CD14-positive monocyte (primary cell): ENCODE measurements at regions not wholly inside any gene's neighbourhood (a gene's known extent, or its start where the extent isn't known, plus 50 kb on each side); places are given as distances from the start of the nearest gene placed in this dataset.

Experiments
- DNase-seq, 3 donors: peaks; one replicate each; pipeline ENCODE4 v3.0.0-alpha.2; 2011 to 2022
- H2AFZ ChIP-seq: 2 replicates; pipeline ENCODE4 v1.6.0; 2012; ENCODE audit warnings: mild to moderate bottlenecking, low read depth, low read length, inconsistent platforms; ENCODE audit not compliant: insufficient read depth, poor library complexity, severe bottlenecking
- H3K27ac ChIP-seq, 2 donors: 1 replicate in 1 of 2; 2 replicates in 1 of 2; pipeline ENCODE4 v1.5.1; 2012 to 2013; ENCODE audit warnings: low read length in 2 of 2, control low read depth in 1 of 2, inconsistent platforms in 1 of 2, low read depth in 1 of 2, mild to moderate bottlenecking in 1 of 2
- H3K27me3 ChIP-seq, 2 donors: one replicate each; pipeline versions ENCODE4 v1.6.0 to v1.6.1; 2011 to 2013; ENCODE audit warnings: low read length in 2 of 2; ENCODE audit not compliant: control insufficient read depth in 2 of 2, insufficient read depth in 2 of 2
- H3K36me3 ChIP-seq, 2 donors: replicated peaks in 1 of 2; 1 replicate in 1 of 2; 2 replicates in 1 of 2; pipeline versions ENCODE4 v1.5.1 to v1.6.1; 2012 to 2013; ENCODE audit warnings: low read length in 2 of 2, control low read depth in 1 of 2, inconsistent platforms in 1 of 2, mild to moderate bottlenecking in 1 of 2; ENCODE audit not compliant: insufficient read depth in 2 of 2, control insufficient read depth in 1 of 2
- H3K4me1 ChIP-seq, 2 donors: 1 replicate in 1 of 2; 2 replicates in 1 of 2; pipeline versions ENCODE4 v1.5.1 to v1.6.1; 2012 to 2013; ENCODE audit warnings: low read length in 2 of 2, control low read depth in 1 of 2, inconsistent platforms in 1 of 2, mild to moderate bottlenecking in 1 of 2, moderate library complexity in 1 of 2; ENCODE audit not compliant: insufficient read depth in 2 of 2, control insufficient read depth in 1 of 2
- H3K4me2 ChIP-seq: replicated peaks from 2 replicates; pipeline ENCODE3; 2012; ENCODE audit warnings: low read length, moderate library complexity, mild to moderate bottlenecking; ENCODE audit not compliant: poor library complexity, severe bottlenecking; ENCODE audit errors: extremely low read depth
- H3K4me3 ChIP-seq, 3 experiments: fragments of 200-600 bp in 1 of 3; sonication (generic) in 1 of 3; replicated peaks in 1 of 3; 1 replicate in 2 of 3; 2 replicates in 1 of 3; pipeline ENCODE4 v1.5.1; 2011 to 2013; ENCODE audit warnings: low read length in 3 of 3, mild to moderate bottlenecking in 3 of 3, control low read depth in 2 of 3, low read depth in 2 of 3, inconsistent platforms in 1 of 3, moderate library complexity in 1 of 3
- H3K79me2 ChIP-seq: 2 replicates; pipeline ENCODE4 v1.6.0; 2012; ENCODE audit warnings: mild to moderate bottlenecking, control low read depth, inconsistent platforms, low read length, moderate library complexity; ENCODE audit not compliant: insufficient read depth
- H3K9ac ChIP-seq: 2 replicates; pipeline ENCODE4 v1.6.0; 2017; ENCODE audit warnings: low read length, mild to moderate bottlenecking; ENCODE audit not compliant: insufficient read depth, poor library complexity, severe bottlenecking
- H3K9me3 ChIP-seq, 2 donors: replicated peaks in 1 of 2; 1 replicate in 1 of 2; 2 replicates in 1 of 2; pipeline versions ENCODE4 v1.5.1 to v1.6.1; 2012 to 2013; ENCODE audit warnings: low read length in 2 of 2, control low read depth in 1 of 2; ENCODE audit not compliant: control insufficient read depth in 1 of 2, insufficient read depth in 1 of 2
- H4K20me1 ChIP-seq: 2 replicates; pipeline ENCODE4 v1.6.0; 2012; ENCODE audit warnings: mild to moderate bottlenecking, low read length, control low read depth, moderate library complexity; ENCODE audit not compliant: insufficient read depth
- H3K27ac Mint-ChIP-seq, 7 donors: one replicate each; pipeline ENCODE4 v1.8.0; 2020; ENCODE audit warnings: mild to moderate bottlenecking in 7 of 7, mixed read lengths in 7 of 7, moderate library complexity in 6 of 7, inconsistent platforms in 2 of 7
- H3K27me3 Mint-ChIP-seq, 3 donors: one replicate each; pipeline ENCODE4 v1.8.0; 2021 to 2022; ENCODE audit warnings: low read depth in 3 of 3, mild to moderate bottlenecking in 3 of 3, mixed read lengths in 3 of 3, moderate library complexity in 3 of 3, inconsistent platforms in 1 of 3
- H3K36me3 Mint-ChIP-seq, 2 donors: one replicate each; pipeline ENCODE4 v1.8.0; 2020; ENCODE audit warnings: mixed read lengths in 2 of 2, inconsistent platforms in 1 of 2, mild to moderate bottlenecking in 1 of 2
- H3K4me1 Mint-ChIP-seq: one replicate; pipeline ENCODE4 v1.8.0; 2020; ENCODE audit warnings: mild to moderate bottlenecking, mixed read lengths
- H3K4me3 Mint-ChIP-seq, 2 donors: one replicate each; pipeline ENCODE4 v1.8.0; 2020; ENCODE audit warnings: mild to moderate bottlenecking in 2 of 2, mixed read lengths in 2 of 2, moderate library complexity in 1 of 2
- H3K9me3 Mint-ChIP-seq, 7 donors: one replicate each; pipeline ENCODE4 v1.8.0; 2020 to 2022; ENCODE audit warnings: mixed read lengths in 7 of 7, mild to moderate bottlenecking in 6 of 7, moderate library complexity in 6 of 7, inconsistent platforms in 2 of 7
- WGBS: methylation state at CpG from one replicate; pipeline ENCODE4 v1.1.5; 2013; ENCODE audit warnings: missing lambda C conversion rate; ENCODE audit not compliant: insufficient coverage; 5-methylcytosine and 5-hydroxymethylcytosine counted together
- intact Hi-C, 2 donors: fragments of 100-400 bp; cut with micrococcal nuclease; formaldehyde crosslinking; loops; one replicate each; pipeline versions ENCODE4 v1.15.0 to v1.15.1; 2023
- TF ChIP-seq, protein P1 (sequence below): fragments of 200-600 bp; IDR thresholded peaks from one replicate; pipeline ENCODE4 v1.8.0; 2022; ENCODE audit warnings: antibody characterized with exemption, mild to moderate bottlenecking

DNA sequence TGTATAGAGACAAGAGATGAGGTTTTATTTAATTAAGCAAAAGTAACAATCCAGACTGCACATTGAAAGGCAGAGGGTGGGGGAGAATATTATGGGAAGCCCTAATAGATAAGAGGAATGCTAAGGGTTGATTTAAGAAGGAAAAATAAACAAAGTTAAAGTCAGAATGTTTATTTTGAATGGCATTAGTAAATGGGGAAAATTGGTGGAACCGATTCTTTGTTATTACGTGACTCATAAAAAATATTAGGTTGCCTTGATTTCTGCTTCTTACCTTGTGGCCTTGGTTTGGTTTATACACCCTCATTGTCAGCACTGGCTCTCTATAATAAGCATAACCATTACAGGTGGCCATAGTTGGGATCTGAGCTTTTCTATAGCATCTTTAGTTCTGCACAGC, 674.8 kb upstream of the CITED2 start:
- Mint-ChIP-seq H3K36me3 (no peaks in the 10 kb centered on the region), H3K27me3 (no peaks in the 10 kb centered on the region), H3K4me3 (no peak overlapping the region), H3K9me3 (peaks cover 0 to 5% (median 0%) of the 10 kb centered on the region in 7 donors), H3K4me1 (peaks cover 27% of the 10 kb centered on the region), H3K27ac (no peak overlapping the region)
- Histone ChIP-seq H3K36me3 (no peaks in the 10 kb centered on the region), H3K4me1 (peaks cover 15 to 26% of the 10 kb centered on the region in 2 donors), H4K20me1 (no peaks in the 10 kb centered on the region), H3K9me3 (no peaks in the 10 kb centered on the region), H3K27ac (no peak overlapping the region), H3K4me2 (no peak overlapping the region), H3K27me3 (no peaks in the 10 kb centered on the region), H3K79me2 (no peaks in the 10 kb centered on the region), H3K4me3 (no peak overlapping the region), H3K9ac (no peak overlapping the region), H2AFZ (no peak overlapping the region)
- intact Hi-C loops = loop anchor here (10.0 kb wide), 3 partner anchors 124 to 714 kb away; no protein-coding TSS in a partner anchor
- DNase-seq = no peak
- TF ChIP-seq, protein P1, sequence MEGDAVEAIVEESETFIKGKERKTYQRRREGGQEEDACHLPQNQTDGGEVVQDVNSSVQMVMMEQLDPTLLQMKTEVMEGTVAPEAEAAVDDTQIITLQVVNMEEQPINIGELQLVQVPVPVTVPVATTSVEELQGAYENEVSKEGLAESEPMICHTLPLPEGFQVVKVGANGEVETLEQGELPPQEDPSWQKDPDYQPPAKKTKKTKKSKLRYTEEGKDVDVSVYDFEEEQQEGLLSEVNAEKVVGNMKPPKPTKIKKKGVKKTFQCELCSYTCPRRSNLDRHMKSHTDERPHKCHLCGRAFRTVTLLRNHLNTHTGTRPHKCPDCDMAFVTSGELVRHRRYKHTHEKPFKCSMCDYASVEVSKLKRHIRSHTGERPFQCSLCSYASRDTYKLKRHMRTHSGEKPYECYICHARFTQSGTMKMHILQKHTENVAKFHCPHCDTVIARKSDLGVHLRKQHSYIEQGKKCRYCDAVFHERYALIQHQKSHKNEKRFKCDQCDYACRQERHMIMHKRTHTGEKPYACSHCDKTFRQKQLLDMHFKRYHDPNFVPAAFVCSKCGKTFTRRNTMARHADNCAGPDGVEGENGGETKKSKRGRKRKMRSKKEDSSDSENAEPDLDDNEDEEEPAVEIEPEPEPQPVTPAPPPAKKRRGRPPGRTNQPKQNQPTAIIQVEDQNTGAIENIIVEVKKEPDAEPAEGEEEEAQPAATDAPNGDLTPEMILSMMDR = no peak
- WGBS = 100% methylated on average over 1 of the region's 2 CpGs

DNA sequence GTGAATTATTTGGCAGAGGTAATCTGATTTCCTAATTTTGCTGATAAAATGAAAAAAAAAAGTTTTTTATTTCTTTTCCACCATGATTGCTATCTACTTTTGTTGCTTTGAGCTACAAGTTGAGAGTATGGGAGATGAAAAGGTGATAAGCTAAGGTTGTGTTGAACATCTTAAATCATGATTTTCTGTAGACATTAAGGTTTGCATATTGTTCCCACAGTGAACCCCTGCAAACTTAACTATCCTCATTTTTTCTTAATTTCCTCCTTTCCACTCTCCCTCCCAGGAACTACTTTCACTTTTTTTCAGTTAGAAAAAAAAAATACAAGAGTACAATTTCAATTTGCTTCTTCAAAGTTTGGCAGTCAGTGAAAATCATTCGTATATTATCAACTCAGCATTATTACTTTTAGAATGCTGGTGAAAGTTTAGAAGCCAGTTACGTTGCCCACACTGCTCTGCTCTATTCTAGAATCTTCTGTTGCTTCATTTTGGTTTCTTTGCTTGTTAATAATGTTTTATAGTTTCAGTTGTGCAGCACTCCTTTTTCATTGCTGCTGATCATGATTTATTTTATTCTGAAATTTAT, 673.8 kb upstream of the CITED2 start:
- no CpG with 5 or more reads among the region's 2 CpGs for WGBS
- H3K9ac ChIP-seq = no peak overlapping the region
- peaks cover 24 to 36% of the 10 kb centered on the region in 2 donors for H3K4me1 ChIP-seq
- no peak overlapping the region for H2AFZ ChIP-seq
- Mint-ChIP-seq H3K27ac (no peak overlapping the region), H3K4me1 (peaks cover 37% of the 10 kb centered on the region), H3K36me3 (no peaks in the 10 kb centered on the region), H3K9me3 (peaks cover 0 to 5% (median 0%) of the 10 kb centered on the region in 7 donors), H3K27me3 (no peaks in the 10 kb centered on the region), H3K4me3 (no peak overlapping the region)
- no peak overlapping the region for H3K4me3 ChIP-seq
- no peak for DNase-seq
- no peaks in the 10 kb centered on the region for H3K36me3 ChIP-seq
- no peaks in the 10 kb centered on the region for H3K79me2 ChIP-seq
- no peak overlapping the region for H3K27ac ChIP-seq
- no peaks in the 10 kb centered on the region for H4K20me1 ChIP-seq
- intact Hi-C loops = loop anchor here (10.0 kb wide), 3 partner anchors 123 to 713 kb away; no protein-coding TSS in a partner anchor
- H3K9me3 ChIP-seq = no peaks in the 10 kb centered on the region
- TF ChIP-seq, protein P1 = no peak
- H3K27me3 ChIP-seq = no peaks in the 10 kb centered on the region
- no peak overlapping the region for H3K4me2 ChIP-seq
